ENCODE measurements at regions not wholly inside any gene's neighbourhood (a gene's known extent, or its start where the extent isn't known, plus 50 kb on each side); places are given as distances from the start of the nearest gene placed in this dataset.

GRCh38 chr1:79797487-79797886 is 791.0 kb upstream of the ADGRL4 start:
- H3K27me3 ChIP-seq (ENCODE audit: control insufficient read depth, insufficient read depth, low read length): no peaks in the 10 kb centered on the region
- no peaks in the 10 kb centered on the region for H3K4me1 ChIP-seq (ENCODE audit: control insufficient read depth, insufficient read depth, low read length)
- H3K9me3 ChIP-seq (ENCODE audit: control insufficient read depth, insufficient read depth, low read length): no peaks in the 10 kb centered on the region
- no peak overlapping the region for H3K4me3 ChIP-seq (ENCODE audit: low read depth, low read length)
- H3K9ac ChIP-seq (ENCODE audit: low read depth, low read length): no peak overlapping the region
- no peaks in the 10 kb centered on the region for H3K36me3 ChIP-seq (ENCODE audit: control insufficient read depth, insufficient read depth, low read length)

- H3K9ac ChIP-seq (ENCODE audit: low read depth, low read length): no peak overlapping the region
- H3K4me3 ChIP-seq (ENCODE audit: low read depth, low read length): no peak overlapping the region
- H3K9me3 ChIP-seq (ENCODE audit: control insufficient read depth, insufficient read depth, low read length): no peaks in the 10 kb centered on the region
- H3K4me1 ChIP-seq (ENCODE audit: control insufficient read depth, insufficient read depth, low read length): no peaks in the 10 kb centered on the region
- H3K27me3 ChIP-seq (ENCODE audit: control insufficient read depth, insufficient read depth, low read length): no peaks in the 10 kb centered on the region
- H3K36me3 ChIP-seq (ENCODE audit: control insufficient read depth, insufficient read depth, low read length): no peaks in the 10 kb centered on the region
These were observed 789.9 kb upstream of the ADGRL4 start for GRCh38 chr1:79796434-79796833.

- Histone ChIP-seq H3K27me3 (ENCODE audit: control insufficient read depth, insufficient read depth, low read length) (no peaks in the 10 kb centered on the region), H3K4me1 (ENCODE audit: control insufficient read depth, insufficient read depth, low read length) (no peaks in the 10 kb centered on the region), H3K9ac (ENCODE audit: low read depth, low read length) (no peak overlapping the region), H3K4me3 (ENCODE audit: low read depth, low read length) (no peak overlapping the region), H3K9me3 (ENCODE audit: control insufficient read depth, insufficient read depth, low read length) (no peaks in the 10 kb centered on the region), H3K36me3 (ENCODE audit: control insufficient read depth, insufficient read depth, low read length) (no peaks in the 10 kb centered on the region)
These were observed 785.8 kb upstream of the ADGRL4 start for GRCh38 chr1:79792219-79792930.

GRCh38 chr1:79791488-79792218 is 785.1 kb upstream of the ADGRL4 start:
- H3K36me3 ChIP-seq (ENCODE audit: control insufficient read depth, insufficient read depth, low read length): no peaks in the 10 kb centered on the region
- no peaks in the 10 kb centered on the region for H3K4me1 ChIP-seq (ENCODE audit: control insufficient read depth, insufficient read depth, low read length)
- no peak overlapping the region for H3K9ac ChIP-seq (ENCODE audit: low read depth, low read length)
- H3K9me3 ChIP-seq (ENCODE audit: control insufficient read depth, insufficient read depth, low read length): no peaks in the 10 kb centered on the region
- H3K4me3 ChIP-seq (ENCODE audit: low read depth, low read length): no peak overlapping the region
- no peaks in the 10 kb centered on the region for H3K27me3 ChIP-seq (ENCODE audit: control insufficient read depth, insufficient read depth, low read length)

GRCh38 chr1:79790950-79791349 is 784.4 kb upstream of the ADGRL4 start:
- H3K36me3 ChIP-seq (ENCODE audit: control insufficient read depth, insufficient read depth, low read length): no peaks in the 10 kb centered on the region
- H3K9me3 ChIP-seq (ENCODE audit: control insufficient read depth, insufficient read depth, low read length): no peaks in the 10 kb centered on the region
- H3K27me3 ChIP-seq (ENCODE audit: control insufficient read depth, insufficient read depth, low read length): no peaks in the 10 kb centered on the region
- no peak overlapping the region for H3K4me3 ChIP-seq (ENCODE audit: low read depth, low read length)
- H3K9ac ChIP-seq (ENCODE audit: low read depth, low read length): no peak overlapping the region
- no peaks in the 10 kb centered on the region for H3K4me1 ChIP-seq (ENCODE audit: control insufficient read depth, insufficient read depth, low read length)

- no peaks in the 10 kb centered on the region for H3K4me1 ChIP-seq (ENCODE audit: control insufficient read depth, insufficient read depth, low read length)
- no peaks in the 10 kb centered on the region for H3K27me3 ChIP-seq (ENCODE audit: control insufficient read depth, insufficient read depth, low read length)
- no peaks in the 10 kb centered on the region for H3K36me3 ChIP-seq (ENCODE audit: control insufficient read depth, insufficient read depth, low read length)
- no peak overlapping the region for H3K4me3 ChIP-seq (ENCODE audit: low read depth, low read length)
- H3K9me3 ChIP-seq (ENCODE audit: control insufficient read depth, insufficient read depth, low read length): no peaks in the 10 kb centered on the region
- H3K9ac ChIP-seq (ENCODE audit: low read depth, low read length): no peak overlapping the region
These were observed 781.1 kb upstream of the ADGRL4 start for GRCh38 chr1:79787631-79788030.

GRCh38 chr1:79785964-79786363 is 779.4 kb upstream of the ADGRL4 start:
- Histone ChIP-seq H3K9me3 (ENCODE audit: control insufficient read depth, insufficient read depth, low read length) (no peaks in the 10 kb centered on the region), H3K27me3 (ENCODE audit: control insufficient read depth, insufficient read depth, low read length) (no peaks in the 10 kb centered on the region), H3K36me3 (ENCODE audit: control insufficient read depth, insufficient read depth, low read length) (no peaks in the 10 kb centered on the region), H3K4me3 (ENCODE audit: low read depth, low read length) (no peak overlapping the region), H3K4me1 (ENCODE audit: control insufficient read depth, insufficient read depth, low read length) (no peaks in the 10 kb centered on the region), H3K9ac (ENCODE audit: low read depth, low read length) (no peak overlapping the region)

- Histone ChIP-seq H3K9ac (ENCODE audit: low read depth, low read length) (no peak overlapping the region), H3K9me3 (ENCODE audit: control insufficient read depth, insufficient read depth, low read length) (no peaks in the 10 kb centered on the region), H3K27me3 (ENCODE audit: control insufficient read depth, insufficient read depth, low read length) (no peaks in the 10 kb centered on the region), H3K4me3 (ENCODE audit: low read depth, low read length) (no peak overlapping the region), H3K4me1 (ENCODE audit: control insufficient read depth, insufficient read depth, low read length) (no peaks in the 10 kb centered on the region), H3K36me3 (ENCODE audit: control insufficient read depth, insufficient read depth, low read length) (no peaks in the 10 kb centered on the region)
These were observed 779.0 kb upstream of the ADGRL4 start for GRCh38 chr1:79785561-79785960.

GRCh38 chr1:79781261-79781660 is 774.7 kb upstream of the ADGRL4 start:
- H3K9me3 ChIP-seq (ENCODE audit: control insufficient read depth, insufficient read depth, low read length): no peaks in the 10 kb centered on the region
- H3K27me3 ChIP-seq (ENCODE audit: control insufficient read depth, insufficient read depth, low read length): no peaks in the 10 kb centered on the region
- H3K4me1 ChIP-seq (ENCODE audit: control insufficient read depth, insufficient read depth, low read length): no peaks in the 10 kb centered on the region
- H3K4me3 ChIP-seq (ENCODE audit: low read depth, low read length): no peak overlapping the region
- H3K36me3 ChIP-seq (ENCODE audit: control insufficient read depth, insufficient read depth, low read length): no peaks in the 10 kb centered on the region
- no peak overlapping the region for H3K9ac ChIP-seq (ENCODE audit: low read depth, low read length)

GRCh38 chr1:79777481-79778219 is 771.1 kb upstream of the ADGRL4 start:
- Histone ChIP-seq H3K9me3 (ENCODE audit: control insufficient read depth, insufficient read depth, low read length) (no peaks in the 10 kb centered on the region), H3K27me3 (ENCODE audit: control insufficient read depth, insufficient read depth, low read length) (no peaks in the 10 kb centered on the region), H3K4me1 (ENCODE audit: control insufficient read depth, insufficient read depth, low read length) (no peaks in the 10 kb centered on the region), H3K36me3 (ENCODE audit: control insufficient read depth, insufficient read depth, low read length) (no peaks in the 10 kb centered on the region), H3K9ac (ENCODE audit: low read depth, low read length) (no peak overlapping the region), H3K4me3 (ENCODE audit: low read depth, low read length) (no peak overlapping the region)

- H3K4me3 ChIP-seq (ENCODE audit: low read depth, low read length): no peak overlapping the region
- H3K9ac ChIP-seq (ENCODE audit: low read depth, low read length): no peak overlapping the region
- H3K4me1 ChIP-seq (ENCODE audit: control insufficient read depth, insufficient read depth, low read length): no peaks in the 10 kb centered on the region
- H3K9me3 ChIP-seq (ENCODE audit: control insufficient read depth, insufficient read depth, low read length): no peaks in the 10 kb centered on the region
- H3K36me3 ChIP-seq (ENCODE audit: control insufficient read depth, insufficient read depth, low read length): no peaks in the 10 kb centered on the region
- H3K27me3 ChIP-seq (ENCODE audit: control insufficient read depth, insufficient read depth, low read length): no peaks in the 10 kb centered on the region
These were observed 768.9 kb upstream of the ADGRL4 start for GRCh38 chr1:79775402-79775801.

- Histone ChIP-seq H3K4me1 (ENCODE audit: control insufficient read depth, insufficient read depth, low read length) (no peaks in the 10 kb centered on the region), H3K27me3 (ENCODE audit: control insufficient read depth, insufficient read depth, low read length) (no peaks in the 10 kb centered on the region), H3K36me3 (ENCODE audit: control insufficient read depth, insufficient read depth, low read length) (no peaks in the 10 kb centered on the region), H3K4me3 (ENCODE audit: low read depth, low read length) (no peak overlapping the region), H3K9me3 (ENCODE audit: control insufficient read depth, insufficient read depth, low read length) (no peaks in the 10 kb centered on the region), H3K9ac (ENCODE audit: low read depth, low read length) (no peak overlapping the region)
These were observed 766.9 kb upstream of the ADGRL4 start for GRCh38 chr1:79773385-79773784.

Measured in iPS-15b (cell line).